IPS-NIHi11 (cell line): ENCODE measurements at regions not wholly inside any gene's neighbourhood (a gene's known extent, or its start where the extent isn't known, plus 50 kb on each side); places are given as distances from the start of the nearest gene placed in this dataset.
"Not testable (repeated sequence)": the region's sequence is repeated elsewhere in the genome, so short reads cannot be mapped to it uniquely, and the experiment has no call there.

ENCODE experiments used
- DNase-seq: peaks from one replicate; pipeline ENCODE4 v3.0.0; 2012; ENCODE audit warnings: mixed read lengths, low spot score

GRCh38 chr14:38405851-38406635 lies 150.2 kb upstream of the CLEC14A start:
- DNase-seq: peak; percentile 17

DNA sequence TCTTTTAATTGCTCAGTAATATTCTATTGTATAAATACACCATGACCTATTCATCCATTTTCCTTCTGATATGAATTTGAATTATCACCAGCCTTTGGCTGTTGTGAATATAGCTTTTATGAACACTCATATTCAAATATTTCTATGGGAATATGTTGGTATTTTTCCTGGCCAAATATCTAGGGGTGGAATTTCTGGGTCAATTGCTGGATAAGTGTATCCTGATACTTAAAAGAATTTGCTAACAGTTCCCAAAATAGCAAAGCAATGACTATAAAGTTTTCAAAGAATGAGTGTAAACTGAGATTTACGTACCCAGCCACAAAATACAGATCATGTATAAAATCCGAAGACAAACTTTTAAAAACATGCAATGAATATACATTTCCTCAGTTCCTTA lies 148.7 kb upstream of the CLEC14A start:
- DNase-seq: no peak

- DNase-seq: no peak
Measured at GRCh38 chr14:38404100-38404541, 148.2 kb upstream of the CLEC14A start.

DNA sequence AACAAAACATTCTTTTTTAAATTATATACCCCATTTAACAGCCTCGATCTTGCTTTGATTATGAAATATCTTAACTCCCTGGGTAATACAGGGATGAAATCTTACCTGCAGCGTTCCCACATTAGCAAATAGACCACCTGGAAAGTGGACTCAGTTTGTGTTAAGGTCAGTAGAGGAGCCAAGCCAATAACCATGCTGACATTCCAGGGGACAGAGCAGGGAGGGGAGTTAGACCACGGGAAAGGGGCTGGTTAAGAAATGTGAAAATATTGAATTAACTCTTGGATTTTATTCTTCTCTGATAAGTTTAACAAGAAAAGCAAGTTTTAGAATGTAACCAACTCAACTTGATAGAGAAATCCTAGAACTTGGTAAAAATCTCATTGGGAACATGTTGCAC lies 144.9 kb upstream of the CLEC14A start:
- no peak for DNase-seq

GRCh38 chr14:38399652-38400051 lies 143.8 kb upstream of the CLEC14A start:
- DNase-seq: no peak

DNA sequence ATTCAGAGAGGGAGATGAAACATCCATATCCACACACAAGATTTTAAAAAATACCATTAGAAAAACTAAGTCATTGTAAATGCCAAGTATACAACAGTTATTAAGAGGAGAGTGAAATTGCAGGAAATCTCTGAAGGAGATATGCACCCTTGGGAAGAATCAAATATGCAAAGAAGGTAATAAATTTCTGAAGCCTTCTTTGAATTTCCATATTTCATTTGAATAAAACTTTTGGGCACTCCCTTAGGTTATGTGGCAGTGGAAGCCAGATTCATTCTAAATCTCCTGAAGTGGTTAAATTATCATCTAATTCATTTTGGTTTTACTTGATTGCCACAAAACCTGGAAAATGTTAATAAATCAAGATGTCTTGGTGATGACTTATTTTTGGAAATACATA lies 138.9 kb upstream of the CLEC14A start:
- DNase-seq: no peak

DNA sequence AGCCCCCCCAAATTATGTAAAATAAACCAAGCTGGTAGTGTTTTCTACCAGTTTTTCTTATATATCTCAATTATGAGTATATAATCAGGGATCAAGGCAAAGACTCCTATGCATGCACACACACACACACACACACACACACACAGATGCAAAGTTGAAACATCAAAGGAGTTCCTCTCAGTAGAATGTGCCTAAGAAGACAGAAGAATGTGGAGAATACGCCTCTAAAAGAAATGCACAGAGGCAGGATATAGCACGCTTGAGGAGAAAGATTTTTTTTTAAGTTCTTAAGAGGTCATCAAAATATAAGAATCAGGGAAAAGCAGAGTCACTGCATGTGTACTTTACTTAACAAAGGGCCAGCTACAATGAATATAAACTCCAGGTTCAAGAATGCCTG lies 138.2 kb upstream of the CLEC14A start:
- DNase-seq: no peak

- no peak for DNase-seq
Measured at GRCh38 chr14:38391334-38391733, 135.4 kb upstream of the CLEC14A start.

- DNase-seq: no peak
Measured at GRCh38 chr14:38389681-38390080, 133.8 kb upstream of the CLEC14A start.

DNA sequence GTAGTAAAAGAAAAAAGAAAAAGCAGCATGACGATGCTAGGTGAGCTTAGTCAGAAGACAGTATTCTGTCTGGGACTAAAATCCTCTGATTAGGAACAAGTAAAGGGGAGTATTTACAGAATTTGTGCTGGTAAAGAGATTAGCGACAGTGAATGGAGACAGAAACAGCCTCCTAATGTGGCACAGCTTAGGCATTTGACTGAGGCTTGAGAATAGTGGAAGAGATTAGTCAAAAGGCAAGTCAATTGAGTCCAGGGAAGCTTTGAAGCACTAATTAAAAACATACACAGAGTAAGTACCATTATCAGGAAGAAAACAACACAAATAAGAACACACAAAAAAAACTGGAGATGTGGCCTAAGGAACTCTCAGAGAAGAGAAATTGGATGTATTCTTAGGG lies 131.9 kb upstream of the CLEC14A start:
- no peak for DNase-seq

DNA sequence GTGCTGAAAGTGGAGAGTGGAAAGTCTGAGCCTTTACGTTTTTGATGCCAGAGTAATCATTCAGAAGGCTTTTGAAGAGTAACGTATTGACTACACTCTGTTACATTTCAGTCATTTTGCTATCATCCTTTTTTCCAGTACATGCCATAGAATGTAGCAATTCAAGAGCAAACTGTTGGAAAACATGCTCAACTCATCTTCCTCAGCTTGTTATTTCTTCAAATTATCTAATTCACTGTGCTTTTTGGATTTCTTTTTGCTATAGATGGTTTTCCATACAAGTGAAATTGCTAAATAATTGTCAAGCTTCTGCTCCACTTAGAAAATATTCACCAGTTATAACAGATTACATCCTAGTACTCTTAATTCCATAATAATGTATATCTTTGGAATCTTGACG lies 129.9 kb upstream of the CLEC14A start:
- DNase-seq: no peak

GRCh38 chr14:38385343-38385742 lies 129.4 kb upstream of the CLEC14A start:
- no peak for DNase-seq

- DNase-seq: no peak
Measured at GRCh38 chr14:38384741-38385140, 128.8 kb upstream of the CLEC14A start.

DNA sequence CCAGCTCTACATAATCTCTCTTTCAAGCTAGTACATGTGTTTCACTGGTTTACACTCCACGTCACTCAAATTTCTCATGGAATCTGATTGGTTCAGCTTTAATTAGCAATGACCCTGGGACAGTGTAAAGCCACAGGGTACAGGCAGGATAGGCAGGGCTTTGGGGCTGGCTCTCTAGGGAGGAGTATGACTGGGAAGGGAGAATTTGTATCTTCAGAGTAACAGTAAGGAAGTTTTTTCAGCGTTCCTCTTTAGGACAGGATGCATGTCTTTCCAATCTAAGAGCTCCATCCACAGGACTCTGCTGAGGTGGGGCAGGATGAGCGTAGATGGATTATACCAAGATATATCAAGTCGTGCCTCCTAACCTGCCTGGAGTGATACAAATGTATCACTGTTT lies 112.0 kb upstream of the CLEC14A start:
- no peak for DNase-seq

- no peak for DNase-seq
Measured at GRCh38 chr14:38366374-38366773, 110.5 kb upstream of the CLEC14A start.

GRCh38 chr14:38363217-38363616 lies 107.3 kb upstream of the CLEC14A start:
- no peak for DNase-seq

- DNase-seq: no peak
Measured at GRCh38 chr14:38357557-38357956, 101.7 kb upstream of the CLEC14A start.

DNA sequence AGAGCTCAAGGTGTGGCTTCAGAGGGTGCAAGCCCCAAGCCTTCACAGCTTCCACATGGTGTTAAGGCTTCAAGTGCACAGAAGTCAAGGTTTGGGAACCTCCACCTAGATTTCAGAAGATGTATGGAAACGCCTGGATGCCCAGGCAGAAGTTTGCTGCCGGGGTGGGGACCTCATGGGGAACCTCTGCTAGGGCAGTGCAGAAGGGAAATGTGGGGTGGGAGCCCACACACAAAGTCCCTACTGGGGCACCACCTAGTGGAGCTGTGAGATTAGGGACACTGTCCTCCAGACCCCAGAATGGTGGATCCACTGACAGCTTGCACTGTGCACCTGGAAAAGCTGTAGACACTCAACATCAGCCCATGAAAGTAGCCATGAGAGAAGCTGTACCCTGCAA lies 99.6 kb upstream of the CLEC14A start:
- not testable (repeated sequence) for DNase-seq

DNA sequence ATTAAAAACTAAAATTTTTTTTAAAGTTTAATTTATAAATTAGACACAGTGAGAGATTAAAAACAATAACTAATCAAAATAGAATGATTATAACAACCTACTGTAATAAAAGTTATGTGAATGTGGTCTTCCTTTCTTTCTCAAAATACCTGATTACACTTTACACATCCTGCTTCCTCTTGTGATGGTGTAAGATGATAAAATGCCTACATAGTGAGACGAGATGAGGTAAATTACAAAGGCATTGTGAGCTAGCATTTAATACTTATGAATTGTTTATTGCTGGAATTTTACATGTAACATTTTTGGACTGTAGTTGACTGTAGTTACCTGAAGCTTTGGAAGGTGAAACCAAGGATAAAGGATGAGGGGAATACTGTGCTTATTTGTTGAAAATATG lies 94.2 kb upstream of the CLEC14A start:
- no peak for DNase-seq

- no peak for DNase-seq
Measured at GRCh38 chr14:38342803-38343202, 86.9 kb upstream of the CLEC14A start.

DNA sequence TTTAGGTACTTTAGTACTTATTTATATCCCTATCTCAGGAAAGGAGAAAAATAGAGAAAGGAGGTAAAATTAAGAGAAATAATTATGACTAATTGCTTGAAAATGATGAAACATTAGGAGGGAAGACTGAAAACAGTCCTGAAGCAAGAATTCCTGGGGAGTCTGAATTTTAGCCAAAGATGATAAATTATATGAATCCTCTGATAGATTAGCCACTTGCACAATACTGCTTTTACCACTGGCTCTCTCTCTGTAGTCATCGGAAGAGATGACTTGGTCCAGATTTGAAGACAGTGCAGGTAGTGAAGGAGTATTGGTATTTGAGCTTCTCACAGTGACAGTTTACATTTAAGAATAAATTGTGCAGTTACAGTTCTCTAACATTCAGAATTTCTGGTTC lies 83.8 kb upstream of the CLEC14A start:
- DNase-seq: no peak

GRCh38 chr14:38336298-38336697 lies 80.4 kb upstream of the CLEC14A start:
- no peak for DNase-seq

- no peak for DNase-seq
Measured at GRCh38 chr14:38330275-38330674, 74.4 kb upstream of the CLEC14A start.

DNA sequence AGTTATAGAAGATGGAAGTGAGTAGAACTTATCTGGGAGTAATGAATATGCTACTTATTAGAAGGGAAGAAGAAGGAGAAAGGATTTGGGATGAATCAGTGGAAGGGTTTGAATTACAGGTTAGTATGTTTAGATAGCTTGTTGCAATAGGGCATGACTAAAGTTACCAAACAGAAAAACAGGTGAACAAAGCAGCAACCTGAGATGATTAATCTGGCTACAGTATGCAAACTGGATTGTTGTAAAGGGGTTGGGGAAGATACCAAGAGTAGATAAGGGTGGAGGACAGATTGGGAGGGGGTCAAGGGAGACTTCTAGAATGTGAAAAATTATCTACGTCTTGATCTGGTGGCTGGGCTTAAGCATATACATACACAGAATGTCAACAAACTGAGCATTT lies 73.4 kb upstream of the CLEC14A start:
- no peak for DNase-seq
